Heart left ventricle (tissue), 13 donors: ENCODE measurements at regions not wholly inside any gene's neighbourhood (a gene's known extent, or its start where the extent isn't known, plus 50 kb on each side); places are given as distances from the start of the nearest gene placed in this dataset.

Source experiments
- POLR2A ChIP-seq, 2 donors: fragments of 450-650 bp; IDR thresholded peaks; one replicate each; pipeline ENCODE4 v1.6.1; 2017; ENCODE audit warnings: antibody characterized with exemption in 2 of 2, mild to moderate bottlenecking in 2 of 2, moderate library complexity in 2 of 2
- TF ChIP-seq, protein P1 (sequence below), 12 donors: fragments of 200-600 bp; sonication (generic) in 4 of 12; IDR thresholded peaks; one replicate each; pipeline versions ENCODE4 v1.5.0 to v1.8.0; 2018 to 2022; ENCODE audit warnings: antibody characterized with exemption in 12 of 12, mild to moderate bottlenecking in 5 of 12
- donor health status: ischemic (EF 13 %, LVEDD 7.1; RV severe dilation, severe dysfunction).
- donor health status: DM: no; HTN: yes; CAD: no.
- donor health status: DM: no; HTN: no; CAD: no.
- donor health status: ischemic (EF 25% LVEDD 6.9; RV normal size, moderate dysfunction).
- donor health status: ischemic (EF 25% LVEDD 5.7; RV mildly dilated, moderate dysfunction).
- donor health status: ischemic (EF 35%, LVEDD 5.7; RV mildly dilated, moderate dysfunction).
- donor health status: nonischemic (EF 11% LVEDD 7.7; RV severe dilation, severe dysfunction).
- donor health status: DM: yes; HTN: yes; CAD: no.
- donor health status: PGD.
- donor health status: ischemic (EF 29% LVEDD 5.4; RV normal size, mild dysfunction).
- donor health status: nonischemic (EF 23%, LVEDD 6.1; RV moderate dilation, normal function).

DNA sequence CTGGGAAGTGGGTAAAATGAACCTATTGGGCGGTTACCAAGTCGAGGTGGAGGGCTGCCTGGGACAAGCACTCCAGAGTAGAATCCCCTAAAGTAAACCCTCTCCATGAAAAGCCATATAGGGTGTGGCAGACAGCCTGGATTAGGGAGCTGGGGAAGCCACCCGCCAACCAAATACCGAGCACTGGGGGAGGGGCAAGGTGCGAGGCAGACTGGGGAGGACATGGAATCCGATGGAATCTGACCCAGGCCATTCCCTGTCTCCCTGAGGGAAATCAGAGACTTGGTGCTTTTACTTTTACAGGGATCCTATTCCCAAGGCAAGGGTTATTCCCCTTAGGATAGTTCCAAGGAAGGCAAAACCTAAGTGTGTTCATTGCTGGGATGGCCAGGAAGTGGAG is 130.9 kb upstream of the HSD17B12 start:
- TF ChIP-seq, protein P1, sequence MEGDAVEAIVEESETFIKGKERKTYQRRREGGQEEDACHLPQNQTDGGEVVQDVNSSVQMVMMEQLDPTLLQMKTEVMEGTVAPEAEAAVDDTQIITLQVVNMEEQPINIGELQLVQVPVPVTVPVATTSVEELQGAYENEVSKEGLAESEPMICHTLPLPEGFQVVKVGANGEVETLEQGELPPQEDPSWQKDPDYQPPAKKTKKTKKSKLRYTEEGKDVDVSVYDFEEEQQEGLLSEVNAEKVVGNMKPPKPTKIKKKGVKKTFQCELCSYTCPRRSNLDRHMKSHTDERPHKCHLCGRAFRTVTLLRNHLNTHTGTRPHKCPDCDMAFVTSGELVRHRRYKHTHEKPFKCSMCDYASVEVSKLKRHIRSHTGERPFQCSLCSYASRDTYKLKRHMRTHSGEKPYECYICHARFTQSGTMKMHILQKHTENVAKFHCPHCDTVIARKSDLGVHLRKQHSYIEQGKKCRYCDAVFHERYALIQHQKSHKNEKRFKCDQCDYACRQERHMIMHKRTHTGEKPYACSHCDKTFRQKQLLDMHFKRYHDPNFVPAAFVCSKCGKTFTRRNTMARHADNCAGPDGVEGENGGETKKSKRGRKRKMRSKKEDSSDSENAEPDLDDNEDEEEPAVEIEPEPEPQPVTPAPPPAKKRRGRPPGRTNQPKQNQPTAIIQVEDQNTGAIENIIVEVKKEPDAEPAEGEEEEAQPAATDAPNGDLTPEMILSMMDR (IDR thresholded peaks at IDR 0.05), result no peak
- no peak for TF ChIP-seq POLR2A (IDR thresholded peaks at IDR 0.05)
